ENCODE measurements at regions not wholly inside any gene's neighbourhood (a gene's known extent, or its start where the extent isn't known, plus 50 kb on each side); places are given as distances from the start of the nearest gene placed in this dataset.

- Histone ChIP-seq H3K36me3 (ENCODE audit: control insufficient read depth, insufficient read depth, low read length) (no peaks in the 10 kb centered on the region), H3K27me3 (ENCODE audit: control insufficient read depth, insufficient read depth, low read length) (no peaks in the 10 kb centered on the region), H3K4me3 (ENCODE audit: low read depth, low read length) (no peak overlapping the region)
- no peak for TF ChIP-seq CTCF (IDR thresholded peaks at IDR 0.05; ENCODE audit: insufficient read depth, low read length, poor library complexity, severe bottlenecking)
- DNase-seq (ENCODE audit: low read depth), result no peak
Measured at GRCh38 chr7:21371360-21371759, 56.5 kb upstream of the SP4 start.

- H3K36me3 ChIP-seq (ENCODE audit: control insufficient read depth, insufficient read depth, low read length), result no peaks in the 10 kb centered on the region
- no peak for DNase-seq (ENCODE audit: low read depth)
- no peak for TF ChIP-seq CTCF (IDR thresholded peaks at IDR 0.05; ENCODE audit: insufficient read depth, low read length, poor library complexity, severe bottlenecking)
- H3K4me3 ChIP-seq (ENCODE audit: low read depth, low read length), result no peak overlapping the region
- no peaks in the 10 kb centered on the region for H3K27me3 ChIP-seq (ENCODE audit: control insufficient read depth, insufficient read depth, low read length)
Measured at GRCh38 chr7:21373031-21373430, 54.9 kb upstream of the SP4 start.

- DNase-seq (ENCODE audit: low read depth), result no peak
- H3K36me3 ChIP-seq (ENCODE audit: control insufficient read depth, insufficient read depth, low read length), result no peaks in the 10 kb centered on the region
- no peak overlapping the region for H3K4me3 ChIP-seq (ENCODE audit: low read depth, low read length)
- no peaks in the 10 kb centered on the region for H3K27me3 ChIP-seq (ENCODE audit: control insufficient read depth, insufficient read depth, low read length)
- TF ChIP-seq CTCF (IDR thresholded peaks at IDR 0.05; ENCODE audit: insufficient read depth, low read length, poor library complexity, severe bottlenecking), result no peak
Measured at GRCh38 chr7:21374134-21374533, 53.7 kb upstream of the SP4 start.

- Histone ChIP-seq H3K4me3 (ENCODE audit: low read depth, low read length) (no peak overlapping the region), H3K27me3 (ENCODE audit: control insufficient read depth, insufficient read depth, low read length) (no peaks in the 10 kb centered on the region), H3K36me3 (ENCODE audit: control insufficient read depth, insufficient read depth, low read length) (no peaks in the 10 kb centered on the region)
- DNase-seq (ENCODE audit: low read depth), result no peak
- no peak for TF ChIP-seq CTCF (IDR thresholded peaks at IDR 0.05; ENCODE audit: insufficient read depth, low read length, poor library complexity, severe bottlenecking)
Measured at GRCh38 chr7:21377545-21377944, 50.3 kb upstream of the SP4 start.
